OCI-LY1 (cell line): ENCODE measurements at regions not wholly inside any gene's neighbourhood (a gene's known extent, or its start where the extent isn't known, plus 50 kb on each side); places are given as distances from the start of the nearest gene placed in this dataset.

Experiments
- H2AFZ ChIP-seq: fragments of 200-600 bp; sonication (generic), shearing (Covaris generic); 2 replicates; pipeline ENCODE4 v1.6.0; 2014; ENCODE audit warnings: antibody characterized with exemption, mild to moderate bottlenecking, low read length
- H3F3A ChIP-seq: fragments of 200-600 bp; sonication (generic), shearing (Covaris generic); 2 replicates; pipeline ENCODE4 v1.6.0; 2014; ENCODE audit warnings: mild to moderate bottlenecking, antibody characterized with exemption, low read length, moderate library complexity; ENCODE audit not compliant: insufficient read depth
- H3K27ac ChIP-seq: fragments of 200-600 bp; sonication (generic); 2 replicates; pipeline ENCODE4 v1.5.1; 2014; ENCODE audit warnings: low read length, mixed run types, mild to moderate bottlenecking, low read depth; ENCODE audit not compliant: poor library complexity, severe bottlenecking
- H3K27me3 ChIP-seq: fragments of 200-600 bp; sonication (generic); 2 replicates; pipeline ENCODE4 v1.6.0; 2014; ENCODE audit warnings: antibody characterized with exemption, mild to moderate bottlenecking, low read length, moderate library complexity; ENCODE audit not compliant: insufficient read depth
- H3K36me3 ChIP-seq: fragments of 200-600 bp; sonication (generic); 2 replicates; pipeline ENCODE4 v1.6.1; 2014; ENCODE audit warnings: mild to moderate bottlenecking, antibody characterized with exemption, low read length, moderate library complexity, mixed read lengths; ENCODE audit not compliant: insufficient read depth
- H3K4me1 ChIP-seq: fragments of 200-600 bp; sonication (generic); 2 replicates; pipeline ENCODE4 v1.5.1; 2014; ENCODE audit warnings: mild to moderate bottlenecking, low read length, moderate library complexity; ENCODE audit not compliant: insufficient read depth, severe bottlenecking
- H3K4me2 ChIP-seq: fragments of 200-600 bp; sonication (generic), shearing (Covaris generic); 2 replicates; pipeline ENCODE4 v1.6.1; 2014; ENCODE audit warnings: low read length
- H3K4me3 ChIP-seq: fragments of 200-600 bp; sonication (generic); 2 replicates; pipeline ENCODE4 v1.5.1; 2014; ENCODE audit warnings: low read length, low read depth, mild to moderate bottlenecking, mixed read lengths; ENCODE audit not compliant: poor library complexity, severe bottlenecking
- H3K79me2 ChIP-seq: fragments of 200-600 bp; shearing (Covaris generic); 2 replicates; pipeline ENCODE4 v1.6.1; 2016; ENCODE audit warnings: mixed run types, low read length, mixed read lengths; ENCODE audit not compliant: insufficient read depth
- H3K9ac ChIP-seq: fragments of 200-600 bp; sonication (generic), shearing (Covaris generic); 2 replicates; pipeline ENCODE4 v1.6.1; 2014; ENCODE audit warnings: mild to moderate bottlenecking, low read length, mixed read lengths
- H3K9me2 ChIP-seq: fragments of 200-600 bp; sonication (generic), shearing (Covaris generic); 2 replicates; pipeline ENCODE4 v1.6.1; 2014; ENCODE audit warnings: low read depth, mild to moderate bottlenecking, low read length, mixed read lengths
- H3K9me3 ChIP-seq: fragments of 200-600 bp; shearing (Covaris generic); 2 replicates; pipeline ENCODE4 v1.6.1; 2014; ENCODE audit warnings: low read length, mixed read lengths
- H4K20me1 ChIP-seq: fragments of 200-600 bp; sonication (generic), shearing (Covaris generic); 2 replicates; pipeline ENCODE4 v1.6.0; 2016; ENCODE audit warnings: mild to moderate bottlenecking, low read length; ENCODE audit not compliant: insufficient read depth
- CTCF ChIP-seq: fragments of 200-600 bp; sonication (generic), shearing (Covaris generic); IDR thresholded peaks from 2 replicates; pipeline ENCODE4 v1.5.1; 2017; ENCODE audit warnings: mild to moderate bottlenecking, antibody characterized with exemption, low read length, moderate library complexity, mixed read lengths
- EZH2 ChIP-seq: fragments of 200-600 bp; sonication (generic), shearing (Covaris generic); IDR thresholded peaks from 2 replicates; pipeline ENCODE4 v1.8.0; 2017; ENCODE audit warnings: borderline replicate concordance, mixed run types, mild to moderate bottlenecking, antibody characterized with exemption, low read length, moderate library complexity, mixed read lengths

GRCh38 chr21:15236111-15236510 lies 171.3 kb upstream of the NRIP1 start:
- H3F3A ChIP-seq: no peaks in the 10 kb centered on the region
- no peak overlapping the region for H3K4me3 ChIP-seq
- H4K20me1 ChIP-seq: no peaks in the 10 kb centered on the region
- H3K27me3 ChIP-seq: no peaks in the 10 kb centered on the region
- H3K4me1 ChIP-seq: no peaks in the 10 kb centered on the region
- no peaks in the 10 kb centered on the region for H3K9me3 ChIP-seq
- no peaks in the 10 kb centered on the region for H3K9me2 ChIP-seq
- H3K79me2 ChIP-seq: no peaks in the 10 kb centered on the region
- no peaks in the 10 kb centered on the region for H3K36me3 ChIP-seq
- no peak for TF ChIP-seq EZH2
- no peak for TF ChIP-seq CTCF
- no peak overlapping the region for H3K4me2 ChIP-seq
- H3K27ac ChIP-seq: no peak overlapping the region
- no peak overlapping the region for H3K9ac ChIP-seq
- H2AFZ ChIP-seq: no peak overlapping the region

GRCh38 chr21:15240848-15241247 lies 176.0 kb upstream of the NRIP1 start:
- H3K27me3 ChIP-seq: no peaks in the 10 kb centered on the region
- no peak overlapping the region for H3K4me2 ChIP-seq
- H3F3A ChIP-seq: no peaks in the 10 kb centered on the region
- no peak overlapping the region for H3K9ac ChIP-seq
- no peaks in the 10 kb centered on the region for H3K4me1 ChIP-seq
- H3K79me2 ChIP-seq: no peaks in the 10 kb centered on the region
- H2AFZ ChIP-seq: no peak overlapping the region
- H4K20me1 ChIP-seq: no peaks in the 10 kb centered on the region
- H3K36me3 ChIP-seq: no peaks in the 10 kb centered on the region
- no peak overlapping the region for H3K4me3 ChIP-seq
- H3K9me3 ChIP-seq: no peaks in the 10 kb centered on the region
- H3K27ac ChIP-seq: no peak overlapping the region
- TF ChIP-seq CTCF: no peak
- TF ChIP-seq EZH2: no peak
- H3K9me2 ChIP-seq: no peaks in the 10 kb centered on the region

GRCh38 chr21:15241997-15242736 lies 177.4 kb upstream of the NRIP1 start:
- no peak overlapping the region for H3K4me2 ChIP-seq
- H3K9me2 ChIP-seq: no peaks in the 10 kb centered on the region
- no peak overlapping the region for H2AFZ ChIP-seq

More at GRCh38 chr21:15241997-15242736, 177.4 kb upstream of the NRIP1 start:
- H3K9me3 ChIP-seq: no peaks in the 10 kb centered on the region
- no peaks in the 10 kb centered on the region for H3K4me1 ChIP-seq
- no peaks in the 10 kb centered on the region for H3K79me2 ChIP-seq
- H3K4me3 ChIP-seq: no peak overlapping the region
- TF ChIP-seq CTCF: no peak
- no peak for TF ChIP-seq EZH2
- no peak overlapping the region for H3K9ac ChIP-seq
- no peaks in the 10 kb centered on the region for H4K20me1 ChIP-seq
- H3K27ac ChIP-seq: no peak overlapping the region
- no peaks in the 10 kb centered on the region for H3K36me3 ChIP-seq
- no peaks in the 10 kb centered on the region for H3F3A ChIP-seq
- H3K27me3 ChIP-seq: no peaks in the 10 kb centered on the region
